GM18526 (cell line): ENCODE measurements at regions not wholly inside any gene's neighbourhood (a gene's known extent, or its start where the extent isn't known, plus 50 kb on each side); places are given as distances from the start of the nearest gene placed in this dataset.

Experiments used
- POLR2A ChIP-seq: IDR thresholded peaks from 3 replicates; pipeline ENCODE4 v1.6.1; 2011; ENCODE audit not compliant: insufficient read length; ENCODE audit errors: extremely low read depth

- TF ChIP-seq POLR2A: no peak
Observed at GRCh38 chr6:11419763-11420453, 117.6 kb upstream of the TMEM170B start.

DNA sequence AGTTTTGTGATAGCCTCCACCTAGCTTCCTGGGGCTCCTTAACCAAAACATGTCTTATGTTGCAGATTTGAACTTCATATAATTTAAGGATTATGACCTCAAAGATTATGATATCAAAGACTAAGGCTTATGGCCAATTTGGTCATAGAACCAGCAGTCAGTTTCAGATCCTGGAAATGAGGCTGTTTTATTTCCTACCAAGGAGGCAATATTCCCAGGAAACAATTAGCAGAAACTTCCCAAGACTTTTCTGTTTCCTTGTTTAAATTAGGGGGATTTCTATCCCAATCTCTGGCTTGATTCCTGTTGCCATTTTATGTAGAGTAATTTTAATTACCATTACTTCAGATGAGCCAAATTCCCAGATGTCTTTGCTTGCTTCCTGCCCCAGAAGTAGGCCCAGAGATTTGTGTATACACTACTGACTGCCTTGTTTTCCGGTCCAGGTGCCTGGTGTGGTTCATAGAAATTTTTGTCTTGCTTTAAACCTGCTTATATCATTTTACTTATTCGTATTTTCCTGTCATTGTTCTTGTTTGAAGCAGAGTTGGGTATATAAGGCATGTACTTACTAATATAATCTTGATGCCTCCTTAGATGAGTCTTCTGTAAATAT, 119.2 kb upstream of the TMEM170B start:
- TF ChIP-seq POLR2A: no peak

GRCh38 chr6:11416936-11417576, 120.5 kb upstream of the TMEM170B start:
- no peak for TF ChIP-seq POLR2A

DNA sequence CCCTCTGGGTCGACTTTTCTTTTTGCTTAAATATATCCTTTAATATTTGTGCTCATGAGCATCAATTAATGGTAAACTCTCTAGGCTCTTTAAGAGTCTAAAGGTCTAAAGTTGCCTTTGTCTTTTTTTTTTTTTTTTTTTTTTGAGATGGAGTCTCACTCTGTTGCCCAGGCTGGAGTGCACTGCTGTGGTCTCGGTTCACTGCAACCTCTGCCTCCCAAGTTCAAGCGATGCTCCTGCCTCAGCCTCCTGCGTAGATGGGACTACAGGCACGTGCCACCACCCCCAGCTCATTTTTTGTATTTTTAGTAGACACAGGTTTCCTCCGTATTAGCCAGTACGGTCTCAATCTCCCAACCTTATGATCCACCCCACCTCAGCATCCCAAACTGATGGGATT, 122.0 kb upstream of the TMEM170B start:
- no peak for TF ChIP-seq POLR2A

DNA sequence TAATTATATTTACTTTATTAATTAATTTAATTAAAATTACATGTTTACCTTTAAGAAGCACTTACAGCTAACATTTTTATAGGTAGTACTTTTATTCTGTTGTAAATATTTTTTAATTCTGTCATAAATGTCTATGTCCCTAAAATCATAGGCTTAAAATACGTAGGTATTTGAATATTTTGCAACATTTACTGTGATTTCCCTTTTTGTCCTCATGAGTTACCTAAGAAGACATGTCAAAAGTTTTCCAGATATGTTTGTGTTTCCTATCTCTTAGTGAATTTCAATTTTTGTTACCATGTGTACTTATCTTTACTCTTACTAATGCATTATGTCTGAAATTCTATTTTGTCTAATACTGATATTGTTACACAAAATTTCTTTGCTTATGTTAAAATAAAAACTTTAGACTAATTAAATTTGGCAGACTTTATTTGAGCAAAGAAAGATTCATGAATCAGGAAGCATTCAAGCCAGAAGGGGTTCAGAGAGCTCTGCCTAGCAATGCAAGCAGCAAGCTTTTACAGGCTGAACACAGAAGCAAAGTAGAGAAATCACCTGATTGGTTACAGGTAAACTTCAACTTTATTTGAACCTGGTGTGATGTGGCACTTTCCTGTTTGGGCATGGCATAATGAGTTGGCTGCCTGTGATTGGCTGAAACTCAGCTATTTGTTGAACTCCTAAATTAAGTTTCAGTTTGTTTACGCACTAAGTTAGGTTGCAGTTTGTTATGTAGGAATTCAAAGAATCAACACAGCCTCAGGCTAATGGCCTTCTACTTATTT, 123.2 kb upstream of the TMEM170B start:
- TF ChIP-seq POLR2A: no peak

DNA sequence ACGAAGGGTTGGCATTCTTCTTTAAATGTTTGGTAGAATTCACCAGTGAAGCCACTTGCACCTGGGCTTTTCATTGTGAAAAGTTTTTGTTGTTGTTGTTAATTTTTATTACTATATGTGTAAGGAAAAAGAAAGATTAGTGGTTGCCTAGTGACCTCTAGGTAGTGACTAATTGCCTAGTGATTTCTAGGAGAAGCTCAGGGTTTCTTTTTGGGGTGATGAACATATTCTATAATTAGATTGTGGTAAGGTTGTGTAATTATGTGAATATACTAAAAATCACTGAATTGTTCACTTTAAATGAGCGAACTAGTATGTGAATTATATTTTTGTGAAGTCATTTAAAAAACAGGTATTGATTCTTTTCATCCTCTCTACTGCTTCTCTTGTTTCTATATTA, 123.8 kb upstream of the TMEM170B start:
- no peak for TF ChIP-seq POLR2A

GRCh38 chr6:11413117-11413687, 124.3 kb upstream of the TMEM170B start:
- TF ChIP-seq POLR2A: no peak

DNA sequence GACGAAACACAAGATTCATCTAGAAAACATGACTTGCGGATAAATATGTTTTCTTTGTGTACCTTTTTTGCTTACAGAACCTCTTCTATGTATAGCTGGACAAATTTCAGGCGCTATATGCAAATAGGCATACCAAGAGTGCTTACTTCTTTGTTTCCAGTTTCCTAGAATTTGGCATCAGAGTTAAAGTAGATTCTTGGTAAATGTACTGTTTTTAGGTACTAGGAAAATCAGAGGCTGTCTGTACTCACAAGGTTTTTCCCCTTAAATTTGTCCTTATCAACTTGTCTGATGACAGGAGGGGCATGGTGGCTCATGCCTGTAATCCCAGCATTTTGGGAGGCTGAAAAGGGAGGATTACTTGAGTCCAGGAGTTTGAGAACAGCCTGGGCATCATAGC, 124.9 kb upstream of the TMEM170B start:
- TF ChIP-seq POLR2A: no peak

DNA sequence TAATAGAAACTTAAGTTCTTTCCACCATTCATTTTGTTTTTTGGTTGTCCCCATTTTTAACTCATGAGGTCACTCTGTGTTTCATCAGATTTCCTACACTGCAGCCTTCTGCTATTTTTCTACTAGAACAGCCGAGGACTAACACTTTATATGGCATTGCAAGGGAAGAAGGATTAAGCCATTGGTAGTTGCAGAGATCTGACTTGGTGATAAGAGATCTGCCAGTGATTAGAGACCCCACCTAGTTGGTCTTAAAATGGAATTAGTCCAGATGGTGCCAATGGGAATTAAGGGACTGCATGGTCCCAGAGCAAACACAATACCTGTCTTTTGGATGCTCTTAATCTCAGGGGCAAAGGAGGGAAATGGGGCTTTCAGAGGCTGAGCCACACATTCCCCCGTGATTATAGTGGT, 125.5 kb upstream of the TMEM170B start:
- no peak for TF ChIP-seq POLR2A

DNA sequence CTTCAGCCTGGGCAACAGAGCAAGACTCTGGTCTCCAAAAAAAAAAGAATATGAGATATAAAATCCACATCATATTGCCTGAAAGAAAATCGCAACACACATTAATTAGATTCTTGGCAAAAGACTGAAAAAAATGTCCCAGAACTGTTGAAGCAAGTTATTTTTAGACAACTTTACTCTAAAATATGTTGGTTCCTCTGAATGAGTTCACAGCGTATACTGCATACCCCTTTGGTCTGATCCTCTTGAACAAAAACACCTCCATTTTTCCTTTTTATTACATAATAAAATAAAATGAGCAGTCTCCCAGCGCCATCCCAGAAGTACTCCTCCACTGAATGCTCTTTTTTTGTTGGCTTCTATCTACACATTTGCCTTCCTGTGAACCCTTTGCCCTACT, 126.0 kb upstream of the TMEM170B start:
- no peak for TF ChIP-seq POLR2A

DNA sequence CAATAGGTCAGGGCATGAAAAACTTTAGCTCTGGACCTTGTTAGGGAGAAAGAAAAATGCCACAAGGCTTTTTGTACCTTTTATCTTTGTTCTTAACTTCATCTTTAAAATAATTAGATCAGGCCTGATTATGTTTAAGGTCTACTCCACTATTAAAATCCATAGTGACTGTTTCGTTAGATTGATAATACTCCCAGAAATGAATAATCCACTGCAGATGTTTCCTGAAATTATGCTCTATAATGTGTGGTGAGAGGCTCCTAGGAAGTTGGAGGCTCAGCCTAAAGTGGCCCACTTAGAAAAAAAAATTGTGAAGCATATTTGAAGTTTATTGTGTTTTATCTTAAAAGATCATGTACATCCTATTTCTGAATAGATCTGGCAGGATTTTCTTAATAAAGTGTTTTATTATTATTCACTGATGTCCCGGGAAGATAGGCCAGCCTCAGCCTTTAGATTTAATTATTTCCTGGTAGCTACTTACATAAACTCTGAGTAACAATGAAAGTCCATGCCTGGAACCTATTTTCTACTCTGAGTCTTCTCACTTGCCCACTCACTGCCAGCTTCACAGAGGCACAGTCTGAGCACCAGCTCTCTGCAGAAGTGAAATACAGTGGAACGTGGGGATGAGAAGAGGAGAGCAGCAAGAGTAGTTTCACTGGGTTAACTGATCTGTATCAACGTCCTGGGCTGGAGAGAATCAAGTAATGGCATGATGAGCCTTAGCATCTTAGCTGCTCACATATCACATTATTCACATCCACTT, 126.8 kb upstream of the TMEM170B start:
- no peak for TF ChIP-seq POLR2A

DNA sequence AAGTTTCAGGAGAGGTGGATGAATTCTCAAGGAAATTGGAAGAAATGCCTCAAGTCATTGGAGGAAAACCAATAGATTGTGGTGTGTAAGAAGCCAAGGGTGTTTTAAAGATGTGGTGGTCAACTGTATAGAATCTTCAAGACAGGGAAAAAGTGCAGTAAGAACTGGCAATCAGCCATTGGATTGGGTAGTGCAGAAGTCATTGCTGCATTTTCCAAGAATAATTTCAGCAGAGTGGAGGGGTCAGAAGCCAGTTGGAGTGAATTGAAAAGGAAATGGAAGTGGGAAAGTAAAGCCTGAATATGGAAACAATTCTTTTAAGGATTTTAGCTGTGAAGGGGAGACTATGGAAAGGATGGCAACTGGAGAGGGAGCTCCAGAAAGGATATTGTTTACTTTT, 128.2 kb upstream of the TMEM170B start:
- no peak for TF ChIP-seq POLR2A

GRCh38 chr6:11407414-11407813, 130.1 kb upstream of the TMEM170B start:
- no peak for TF ChIP-seq POLR2A

- no peak for TF ChIP-seq POLR2A
Observed at GRCh38 chr6:11404838-11405237, 132.7 kb upstream of the TMEM170B start.

- no peak for TF ChIP-seq POLR2A
Observed at GRCh38 chr6:11404081-11404480, 133.5 kb upstream of the TMEM170B start.

- TF ChIP-seq POLR2A: no peak
Observed at GRCh38 chr6:11403035-11403601, 134.4 kb upstream of the TMEM170B start.
